ENCODE measurements at regions not wholly inside any gene's neighbourhood (a gene's known extent, or its start where the extent isn't known, plus 50 kb on each side); places are given as distances from the start of the nearest gene placed in this dataset.
"Not testable (repeated sequence)": the region's sequence is repeated elsewhere in the genome, so short reads cannot be mapped to it uniquely, and the experiment has no call there.

GRCh38 chrX:155819966-155820491 lies 61.1 kb upstream of the VAMP7 start:
- peak; percentile 51 for DNase-seq

DNA sequence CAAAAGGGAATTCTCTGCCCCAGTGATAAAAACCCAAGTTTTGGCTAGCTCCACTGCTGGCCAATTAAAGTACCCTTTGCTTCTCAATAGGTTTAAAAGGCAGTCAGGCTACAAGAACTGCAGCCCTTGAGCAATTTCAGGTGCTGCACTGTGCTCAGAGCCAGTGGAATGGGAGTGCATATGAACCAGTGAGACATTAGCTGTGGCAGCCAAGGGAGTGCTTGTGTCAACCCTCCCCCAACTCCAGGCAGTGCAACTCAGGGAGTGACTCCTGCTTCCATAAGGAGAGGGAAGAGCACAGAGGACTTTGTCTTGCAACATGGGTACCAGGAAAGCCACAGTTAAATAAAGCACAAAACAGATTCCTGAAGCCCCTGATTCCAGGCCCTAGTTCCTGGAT lies 61.6 kb upstream of the VAMP7 start:
- DNase-seq = no peak

- DNase-seq = not testable (repeated sequence)
These were observed 66.8 kb upstream of the VAMP7 start for GRCh38 chrX:155814391-155814790.

GRCh38 chrX:155779831-155780230 lies 101.3 kb upstream of the VAMP7 start:
- DNase-seq = no peak

- DNase-seq = no peak
These were observed 102.1 kb upstream of the VAMP7 start for GRCh38 chrX:155778844-155779553.

DNA sequence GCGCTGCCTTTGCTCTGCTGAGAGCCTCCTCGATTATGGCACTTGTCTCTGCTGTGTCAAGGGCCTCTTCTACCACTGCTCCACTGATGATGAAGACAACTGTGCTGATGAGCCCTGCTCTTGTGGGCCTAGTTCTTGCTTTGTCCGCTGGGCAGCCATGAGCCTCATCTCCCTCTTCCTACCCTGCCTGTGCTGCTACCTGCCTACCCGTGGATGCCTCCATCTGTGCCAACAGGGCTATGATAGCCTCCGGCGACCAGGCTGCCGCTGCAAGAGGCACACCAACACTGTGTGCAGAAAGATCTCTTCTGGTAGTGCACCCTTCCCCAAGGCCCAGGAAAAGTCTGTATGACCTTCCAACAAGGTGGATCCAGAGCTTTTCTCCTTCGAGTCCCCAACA lies 106.8 kb upstream of the VAMP7 start:
- no peak for DNase-seq

GRCh38 chrX:155767876-155768769 lies 113.0 kb upstream of the VAMP7 start:
- DNase-seq = no peak

- DNase-seq = peak; percentile 54
These were observed 113.9 kb upstream of the VAMP7 start for GRCh38 chrX:155767051-155767875.

- DNase-seq = no peak
These were observed 114.8 kb upstream of the VAMP7 start for GRCh38 chrX:155766321-155766720.

DNA sequence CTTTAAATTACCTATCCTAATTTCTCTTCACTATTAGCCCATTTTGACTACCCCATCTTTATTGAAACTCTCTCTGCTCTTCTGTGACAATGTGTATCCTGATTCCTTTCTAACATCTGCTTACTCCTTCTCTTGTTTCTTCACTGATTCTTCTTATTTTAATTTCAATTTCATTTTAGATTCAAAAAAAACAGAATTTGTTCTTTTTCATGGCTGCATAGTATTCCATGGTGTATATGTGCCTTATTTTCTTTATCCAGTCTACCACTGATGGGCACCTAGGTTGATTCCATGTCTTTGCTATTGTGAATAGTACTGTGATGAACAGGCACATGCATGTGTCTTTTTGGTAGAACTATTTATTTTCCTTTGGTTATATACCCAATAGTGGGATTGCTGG lies 120.0 kb upstream of the VAMP7 start:
- DNase-seq = no peak

DNA sequence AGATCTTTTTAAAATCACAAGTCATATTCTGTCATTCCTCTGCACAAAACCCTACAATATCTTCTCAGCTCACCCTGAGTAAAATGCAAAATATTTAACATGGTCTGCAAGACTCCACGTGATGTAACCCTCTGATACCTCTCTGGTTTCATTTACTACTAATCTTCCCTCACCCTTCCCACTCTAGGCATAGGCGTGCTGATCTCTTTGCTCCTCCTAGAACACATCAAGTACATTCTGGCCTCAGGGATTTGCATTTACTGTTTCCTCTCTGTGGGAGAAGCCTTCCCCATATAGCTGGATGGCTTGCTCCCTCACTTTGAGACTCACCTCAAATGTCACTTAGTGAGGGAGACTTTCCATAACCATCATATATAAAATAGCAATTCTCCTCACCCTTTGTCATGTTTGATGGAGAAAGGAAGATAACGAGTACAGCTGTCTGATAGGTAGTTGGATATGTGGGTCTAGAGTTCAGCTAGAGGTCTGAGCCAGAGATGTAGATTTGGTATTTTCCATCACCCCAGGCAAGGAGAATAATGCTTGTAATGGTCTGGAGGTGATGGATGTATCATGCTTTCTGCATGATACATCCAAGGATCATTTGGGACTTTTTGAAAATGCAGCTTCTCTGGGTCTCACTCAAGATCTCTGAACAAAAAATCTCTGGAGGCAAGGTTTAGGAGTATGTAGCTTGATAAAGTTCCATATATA lies 123.9 kb upstream of the VAMP7 start:
- no peak for DNase-seq

DNA sequence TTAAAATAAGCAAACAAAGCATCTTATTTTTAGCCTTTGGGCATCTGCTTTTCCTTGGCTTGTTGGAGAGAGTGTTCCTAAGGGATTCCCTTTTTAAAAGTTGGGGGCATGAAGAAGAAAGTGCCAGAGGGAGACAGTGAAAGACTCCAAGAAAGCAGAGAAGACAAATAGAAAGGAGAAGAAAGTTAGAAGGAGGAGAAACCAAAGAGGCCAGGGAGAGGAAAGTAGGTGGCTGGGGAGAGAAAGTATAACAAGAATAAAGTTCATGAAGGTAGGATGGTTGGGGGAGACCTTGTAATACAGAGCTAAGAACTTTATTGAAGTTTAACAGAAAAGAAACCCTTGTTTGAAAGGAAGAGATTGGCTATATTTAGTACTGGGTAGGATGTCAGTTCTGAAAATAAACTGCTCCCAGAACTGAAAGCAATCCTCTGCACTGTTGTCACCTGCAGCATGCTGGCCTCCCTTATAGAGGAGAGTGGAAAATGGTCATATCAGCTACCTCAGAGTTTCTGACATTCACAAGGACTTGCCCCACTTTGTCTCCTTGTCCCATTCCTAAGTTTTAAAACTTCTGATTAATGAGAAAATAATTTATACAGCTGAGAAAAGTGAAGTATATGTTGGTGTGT lies 125.3 kb upstream of the VAMP7 start:
- DNase-seq = no peak

- DNase-seq = no peak
These were observed 130.0 kb upstream of the VAMP7 start for GRCh38 chrX:155751131-155751530.

- DNase-seq = no peak
These were observed 133.6 kb upstream of the VAMP7 start for GRCh38 chrX:155747520-155747919.

GRCh38 chrX:155745792-155746191 lies 133.0 kb upstream of the TMLHE start:
- no peak for DNase-seq

GRCh38 chrX:155744534-155744933 lies 131.8 kb upstream of the TMLHE start:
- DNase-seq = no peak

GRCh38 chrX:155728335-155728734 lies 115.6 kb upstream of the TMLHE start:
- not testable (repeated sequence) for DNase-seq

DNA sequence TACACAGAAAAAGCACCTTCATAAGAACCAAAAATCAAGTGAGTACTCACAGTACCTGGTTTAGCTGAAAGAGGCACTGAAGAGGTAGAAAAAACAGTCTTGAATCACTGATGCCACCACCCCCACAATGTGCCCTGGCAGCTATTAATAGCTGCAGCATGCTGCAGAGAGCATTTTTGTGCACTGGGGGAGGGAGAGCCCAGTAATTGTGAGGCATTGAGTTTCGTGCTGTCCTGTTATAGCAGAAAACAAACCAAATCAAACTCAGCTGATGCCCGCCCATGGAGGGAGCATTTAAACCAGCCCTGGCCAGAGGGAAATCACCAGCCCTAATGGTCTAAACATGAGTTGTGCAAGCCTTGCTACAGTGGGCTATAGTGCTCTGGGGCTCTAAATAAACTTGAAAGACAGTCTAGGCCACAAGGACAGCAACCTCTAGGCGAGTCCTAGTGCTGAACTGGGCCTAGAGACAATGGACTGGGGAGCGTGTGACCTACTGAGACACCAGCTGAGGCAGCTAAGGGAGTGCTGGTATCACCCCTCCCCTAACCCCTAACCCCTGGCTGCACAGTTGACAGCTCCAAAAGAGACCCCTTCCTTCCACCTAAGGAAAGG lies 106.3 kb upstream of the TMLHE start:
- DNase-seq = no peak

DNA sequence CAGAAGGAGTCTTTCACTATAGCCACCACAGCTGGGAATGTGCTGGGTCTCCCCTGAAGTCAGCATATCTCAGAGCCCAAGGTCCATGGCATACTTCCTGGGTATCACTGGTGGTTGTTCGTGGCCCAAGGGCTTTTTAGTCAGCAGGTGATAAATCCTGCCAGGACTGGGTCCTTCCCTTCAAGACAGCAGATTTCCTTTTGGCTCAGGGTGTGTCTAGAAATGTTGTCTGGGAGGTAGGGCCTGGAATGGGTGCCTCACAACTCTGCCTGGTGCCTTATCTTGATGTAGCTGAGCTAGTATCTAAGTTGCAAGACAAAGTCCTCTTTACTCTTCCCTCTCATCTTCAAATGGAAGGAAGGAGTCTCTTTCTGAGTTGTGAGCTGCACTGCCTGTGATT lies 102.4 kb upstream of the TMLHE start:
- DNase-seq = no peak

DNA sequence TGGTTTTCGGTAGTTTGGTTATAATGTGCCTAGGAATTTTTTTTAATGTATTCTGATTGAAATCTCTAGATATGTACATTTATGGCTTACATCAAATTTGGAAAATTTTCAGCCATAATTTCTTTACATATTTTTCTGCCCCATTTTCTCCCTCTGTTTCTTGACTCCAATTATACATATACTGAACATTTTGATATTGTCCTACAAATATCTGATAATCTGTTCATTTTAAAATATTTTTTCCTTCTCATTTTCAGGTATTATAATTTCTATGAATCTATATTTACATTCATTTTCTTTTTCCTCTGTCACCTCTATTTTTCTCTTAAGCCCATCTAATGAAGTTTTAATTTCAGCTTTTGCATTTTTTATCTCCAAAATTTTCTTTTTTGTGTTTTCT lies 82.7 kb upstream of the TMLHE start:
- no peak for DNase-seq

DNA sequence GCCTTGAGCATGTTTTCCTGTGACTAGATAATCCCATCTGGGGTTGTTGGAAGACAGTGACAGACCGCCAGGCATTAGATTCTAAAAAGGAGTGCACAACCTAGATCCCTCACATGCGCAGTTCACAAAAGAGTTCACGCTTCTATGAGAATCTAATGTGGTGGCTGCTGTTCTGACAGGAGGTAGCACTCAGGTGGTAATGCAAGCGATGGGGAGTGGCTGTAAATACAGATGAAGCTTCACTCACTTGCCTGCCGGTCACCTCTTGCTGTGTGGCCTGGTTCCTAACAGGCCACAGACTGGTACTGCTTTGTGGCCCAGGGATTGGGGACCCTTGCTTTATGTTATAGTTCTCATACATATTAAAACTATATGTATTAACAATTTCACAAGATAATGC lies 81.9 kb upstream of the TMLHE start:
- DNase-seq = no peak

DNA sequence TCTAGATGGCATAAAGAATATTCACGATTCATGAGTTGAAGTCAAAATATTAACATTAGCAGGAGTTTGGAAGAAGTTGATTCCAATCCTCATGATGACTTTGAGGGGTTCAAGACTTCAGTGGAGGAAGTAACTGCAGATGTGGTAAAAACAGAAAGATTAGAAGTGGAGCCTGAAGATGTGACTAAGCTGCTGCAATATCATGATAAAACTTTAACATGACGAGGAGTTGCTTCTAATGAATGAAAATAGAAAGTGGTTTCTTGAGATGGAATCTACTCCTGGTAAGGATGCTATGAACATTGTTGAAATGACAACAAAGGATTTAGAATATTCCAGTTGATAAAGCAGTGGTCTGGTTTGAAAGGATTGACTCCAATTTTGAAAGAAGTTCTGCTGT lies 70.1 kb upstream of the TMLHE start:
- DNase-seq = no peak

Measured in CD4-positive, alpha-beta T cell treated with Interleukin-12 subunit alpha and Interleukin-12 subunit beta, for 1 hour (primary cell).